Ectodermal cell (in vitro differentiated cells): ENCODE measurements at regions not wholly inside any gene's neighbourhood (a gene's known extent, or its start where the extent isn't known, plus 50 kb on each side); places are given as distances from the start of the nearest gene placed in this dataset.

Source experiments
- H3K27ac ChIP-seq: 2 replicates; pipeline ENCODE4 v1.7.0; 2013; ENCODE audit warnings: mild to moderate bottlenecking, low read depth, low read length; ENCODE audit not compliant: insufficient read depth, poor library complexity, severe bottlenecking
- H3K27me3 ChIP-seq: 2 replicates; pipeline ENCODE4 v1.7.0; 2013; ENCODE audit warnings: mild to moderate bottlenecking, low read length; ENCODE audit not compliant: insufficient read depth, control insufficient read depth, poor library complexity, severe bottlenecking
- H3K36me3 ChIP-seq: one replicate; pipeline ENCODE4 v1.7.0; 2013; ENCODE audit warnings: low read length; ENCODE audit not compliant: control insufficient read depth, insufficient read depth
- H3K4me1 ChIP-seq: one replicate; pipeline ENCODE4 v1.7.0; 2013; ENCODE audit warnings: low read length; ENCODE audit not compliant: control insufficient read depth, insufficient read depth
- H3K4me3 ChIP-seq: 2 replicates; pipeline ENCODE4 v1.7.0; 2013; ENCODE audit warnings: low read depth, low read length, control low read depth; ENCODE audit not compliant: insufficient read depth
- H3K9me3 ChIP-seq: 2 replicates; pipeline ENCODE4 v1.7.0; 2013; ENCODE audit warnings: mild to moderate bottlenecking, low read length, moderate library complexity; ENCODE audit not compliant: control insufficient read depth
- WGBS, 2 experiments: methylation state at CpG; one replicate each; pipeline ENCODE4 v1.1.7; 2013; ENCODE audit warnings: missing lambda C conversion rate in 2 of 2; 5-methylcytosine and 5-hydroxymethylcytosine counted together

DNA sequence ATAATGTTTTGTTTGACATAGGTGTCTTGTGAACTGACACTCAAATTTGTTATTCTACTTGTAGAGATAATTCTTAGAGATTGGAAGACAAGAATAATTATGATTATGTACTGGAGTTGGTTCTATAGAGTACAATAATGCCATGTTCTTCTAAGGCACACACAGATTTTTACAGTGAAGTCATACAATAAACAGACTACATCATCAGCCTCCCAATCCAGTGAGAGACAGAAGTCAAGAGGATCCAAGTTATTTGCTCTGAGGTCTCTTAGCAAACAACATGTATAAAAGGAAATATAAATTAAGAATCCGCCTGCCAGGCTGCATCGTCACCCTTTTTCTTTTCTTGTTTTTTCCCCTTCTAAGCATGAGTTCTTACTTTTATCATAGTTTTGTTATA is 613.5 kb upstream of the SETBP1 start:
- H3K9me3 ChIP-seq = no peaks in the 10 kb centered on the region
- H3K4me1 ChIP-seq = no peaks in the 10 kb centered on the region
- no peak overlapping the region for H3K27ac ChIP-seq
- no peak overlapping the region for H3K4me3 ChIP-seq
- H3K27me3 ChIP-seq = no peaks in the 10 kb centered on the region
- WGBS, 2 experiments = 100% methylated on average over 2 of the region's 2 CpGs
- no peaks in the 10 kb centered on the region for H3K36me3 ChIP-seq

DNA sequence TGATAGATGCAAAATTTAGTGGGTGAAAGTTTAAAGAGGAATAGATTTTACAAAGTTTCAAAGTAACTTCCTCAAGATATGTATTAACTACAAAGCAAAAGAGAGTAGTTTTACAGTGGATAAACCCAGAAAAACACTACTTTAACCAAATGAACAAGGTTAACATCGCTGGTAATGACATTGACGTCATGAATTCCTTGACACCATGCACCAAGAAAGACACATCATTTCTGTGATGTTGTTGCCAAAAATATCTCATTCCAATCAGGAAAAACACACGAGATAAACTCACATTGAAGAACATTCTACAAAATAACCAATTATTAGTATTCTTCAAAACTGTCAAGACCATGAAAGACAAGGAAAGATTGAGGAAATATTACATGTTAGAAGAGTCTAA is 605.6 kb upstream of the SETBP1 start:
- H3K27me3 ChIP-seq = no peaks in the 10 kb centered on the region
- H3K36me3 ChIP-seq = no peaks in the 10 kb centered on the region
- H3K9me3 ChIP-seq = no peaks in the 10 kb centered on the region
- no peaks in the 10 kb centered on the region for H3K4me1 ChIP-seq
- no peak overlapping the region for H3K4me3 ChIP-seq
- WGBS, 2 experiments = 91 to 100% methylated on average over 3 of the region's 3 CpGs
- no peak overlapping the region for H3K27ac ChIP-seq

DNA sequence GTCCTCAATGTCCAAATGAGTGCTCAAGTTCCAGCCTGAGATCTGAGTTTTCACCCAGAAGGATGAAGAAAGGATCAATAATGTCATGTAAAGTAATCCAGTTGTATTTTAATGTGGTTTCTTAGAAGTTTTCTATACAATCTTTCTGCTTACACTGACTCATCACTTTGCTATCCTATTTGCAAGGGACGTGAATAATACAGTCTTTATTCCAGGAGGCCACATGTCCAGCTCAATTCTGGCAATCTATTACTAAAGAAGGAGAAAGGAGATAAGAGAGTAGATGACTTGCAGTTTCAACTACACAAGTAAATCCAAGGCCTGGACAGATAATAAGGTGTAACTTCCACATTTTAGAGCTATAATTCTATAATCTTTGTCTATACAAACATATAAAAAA is 601.1 kb upstream of the SETBP1 start:
- H3K36me3 ChIP-seq = no peaks in the 10 kb centered on the region
- WGBS, 2 experiments = 100% methylated on average over 1 of the region's 1 CpG; no CpG with 5 or more reads in 1 of the 2 experiments
- H3K9me3 ChIP-seq = no peaks in the 10 kb centered on the region
- H3K27me3 ChIP-seq = no peaks in the 10 kb centered on the region
- H3K4me1 ChIP-seq = no peaks in the 10 kb centered on the region
- no peak overlapping the region for H3K4me3 ChIP-seq
- no peak overlapping the region for H3K27ac ChIP-seq

DNA sequence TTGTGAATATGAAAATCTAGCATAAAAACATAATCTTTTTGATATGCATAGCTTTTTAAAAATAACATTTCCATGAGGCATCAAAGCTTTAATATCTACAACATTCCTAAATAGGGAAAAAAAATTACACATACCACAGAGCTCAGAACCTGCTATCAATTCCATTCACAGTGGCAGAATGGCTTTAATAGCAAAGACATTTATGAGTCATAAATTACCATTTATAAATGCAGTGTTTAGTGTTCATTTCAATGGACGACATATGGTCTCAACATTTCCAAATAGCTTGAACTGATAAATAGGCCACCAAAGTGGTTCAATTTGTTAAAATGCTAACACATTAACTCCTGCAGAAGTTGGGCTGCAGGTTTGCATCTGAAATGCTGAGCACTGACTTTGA is 600.6 kb upstream of the SETBP1 start:
- H3K4me1 ChIP-seq = no peaks in the 10 kb centered on the region
- 92 to 100% methylated on average over 1 of the region's 1 CpG for WGBS, 2 experiments
- no peak overlapping the region for H3K4me3 ChIP-seq
- H3K27ac ChIP-seq = no peak overlapping the region
- no peaks in the 10 kb centered on the region for H3K36me3 ChIP-seq
- no peaks in the 10 kb centered on the region for H3K27me3 ChIP-seq
- no peaks in the 10 kb centered on the region for H3K9me3 ChIP-seq

DNA sequence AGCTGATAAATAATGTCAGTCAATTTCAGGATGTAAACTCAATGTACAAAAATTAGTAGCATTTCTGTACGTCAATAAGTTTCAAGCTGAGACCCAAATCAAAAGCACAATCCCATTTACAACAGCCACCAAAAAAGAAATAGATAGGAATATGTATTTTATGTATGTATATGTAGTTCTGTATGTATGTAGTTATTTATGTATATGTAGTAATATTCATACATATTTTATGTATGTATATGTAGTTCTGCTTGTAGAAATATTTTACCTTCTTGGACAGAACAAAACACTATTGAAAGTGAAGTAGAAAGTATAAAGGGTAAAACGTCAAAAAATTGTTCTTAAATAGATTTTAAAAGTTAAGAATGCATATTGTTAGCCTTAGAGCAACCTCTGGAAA is 591.0 kb upstream of the SETBP1 start:
- 60 to 100% methylated on average over 1 of the region's 2 CpGs for WGBS, 2 experiments
- H3K4me1 ChIP-seq = no peaks in the 10 kb centered on the region
- no peak overlapping the region for H3K27ac ChIP-seq
- H3K27me3 ChIP-seq = no peaks in the 10 kb centered on the region
- H3K36me3 ChIP-seq = no peaks in the 10 kb centered on the region
- no peaks in the 10 kb centered on the region for H3K9me3 ChIP-seq
- no peak overlapping the region for H3K4me3 ChIP-seq

DNA sequence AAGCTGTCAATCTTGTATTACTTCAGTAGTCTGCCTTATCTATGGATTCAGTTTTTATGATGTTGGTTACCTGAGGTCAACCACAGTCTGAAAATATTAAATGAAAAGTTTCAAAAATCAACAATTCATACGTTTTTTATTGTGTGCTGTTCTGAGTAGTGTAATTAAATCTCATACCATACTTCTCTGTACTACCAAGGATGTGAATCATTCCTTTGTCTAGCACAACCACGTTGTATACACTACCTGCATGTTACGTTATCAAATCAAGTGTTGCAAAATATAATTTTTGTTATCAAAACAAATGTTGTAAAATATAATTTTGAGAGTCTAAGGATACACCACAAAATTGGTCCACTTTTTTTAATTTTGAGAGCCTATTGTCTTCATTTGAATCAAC is 590.2 kb upstream of the SETBP1 start:
- Histone ChIP-seq H3K4me3 (no peak overlapping the region), H3K4me1 (no peaks in the 10 kb centered on the region), H3K36me3 (no peaks in the 10 kb centered on the region), H3K9me3 (no peaks in the 10 kb centered on the region), H3K27me3 (no peaks in the 10 kb centered on the region), H3K27ac (no peak overlapping the region)
- 100% methylated on average over 1 of the region's 3 CpGs; no CpG with 5 or more reads in 1 of the 2 experiments for WGBS, 2 experiments

DNA sequence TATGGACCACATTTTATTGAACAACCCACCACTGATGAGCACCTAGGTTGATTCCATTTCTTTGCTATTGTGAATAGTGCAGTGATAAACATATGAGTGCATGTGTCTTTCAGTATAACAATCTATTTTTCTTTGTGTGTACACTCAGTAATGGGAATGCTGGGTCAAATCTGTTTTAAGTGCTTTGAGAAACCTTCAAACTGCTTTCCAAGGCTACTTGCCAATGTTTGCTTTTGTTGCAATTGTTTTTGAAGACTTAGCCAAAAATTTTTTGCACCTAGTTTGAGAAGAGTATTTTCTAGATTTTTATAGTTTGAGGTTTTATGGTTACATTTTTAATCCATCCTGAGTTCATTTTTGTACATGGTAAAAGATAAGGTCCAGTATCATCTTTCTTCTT is 587.4 kb upstream of the SETBP1 start:
- no peak overlapping the region for H3K4me3 ChIP-seq
- no peaks in the 10 kb centered on the region for H3K4me1 ChIP-seq
- H3K36me3 ChIP-seq = no peaks in the 10 kb centered on the region
- no peak overlapping the region for H3K27ac ChIP-seq
- H3K27me3 ChIP-seq = no peaks in the 10 kb centered on the region
- no peaks in the 10 kb centered on the region for H3K9me3 ChIP-seq

DNA sequence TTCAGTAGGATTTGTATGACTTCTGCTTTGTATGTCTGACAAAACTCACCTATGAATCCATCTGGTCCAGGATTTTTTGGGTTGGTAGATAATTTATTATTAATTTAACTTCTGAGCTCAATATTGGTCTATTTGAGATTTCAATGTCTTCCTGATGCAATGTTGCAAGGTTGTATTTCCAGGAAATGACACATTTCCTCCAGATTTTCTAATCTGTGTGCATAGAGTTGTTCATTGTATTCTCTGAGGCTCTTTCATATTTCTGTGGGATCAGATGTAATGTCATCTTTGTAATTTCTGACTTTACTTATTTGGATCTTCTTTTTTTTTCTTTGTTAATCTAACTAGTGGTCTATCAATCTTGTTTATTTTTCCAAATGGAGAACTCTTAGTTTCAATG is 584.7 kb upstream of the SETBP1 start:
- no peak overlapping the region for H3K27ac ChIP-seq
- H3K36me3 ChIP-seq = no peaks in the 10 kb centered on the region
- H3K9me3 ChIP-seq = no peaks in the 10 kb centered on the region
- no peak overlapping the region for H3K4me3 ChIP-seq
- no peaks in the 10 kb centered on the region for H3K4me1 ChIP-seq
- no peaks in the 10 kb centered on the region for H3K27me3 ChIP-seq

DNA sequence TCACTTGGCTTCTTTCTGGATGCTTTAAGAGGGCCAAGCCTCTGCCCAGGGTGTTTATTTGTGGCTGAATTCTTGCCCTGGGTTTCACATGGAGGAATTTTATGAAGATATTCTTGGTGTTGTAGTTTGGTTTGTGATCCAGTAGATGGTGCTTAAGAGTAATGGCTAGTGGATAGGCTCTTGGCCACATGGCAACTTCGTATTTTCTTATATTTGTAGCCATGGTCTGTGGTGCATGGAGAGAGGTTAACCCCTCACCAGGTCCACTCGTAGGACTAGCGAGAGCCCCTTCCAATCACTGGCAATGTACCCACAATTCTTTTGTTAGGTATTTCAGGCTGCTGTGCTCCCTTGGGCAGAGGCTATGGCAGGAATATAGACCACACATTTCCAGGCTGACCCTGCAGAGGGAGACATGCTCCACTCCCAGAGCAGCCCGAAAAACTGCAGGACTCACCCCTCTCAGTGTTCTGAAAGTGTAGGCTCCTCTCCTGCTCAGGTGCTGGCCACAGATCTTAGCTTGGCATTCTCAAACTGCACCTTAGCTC is 582.1 kb upstream of the SETBP1 start:
- Histone ChIP-seq H3K9me3 (no peaks in the 10 kb centered on the region), H3K36me3 (no peaks in the 10 kb centered on the region), H3K4me3 (no peak overlapping the region), H3K4me1 (no peaks in the 10 kb centered on the region), H3K27ac (no peak overlapping the region), H3K27me3 (no peaks in the 10 kb centered on the region)
- 81 to 86% methylated on average over 4 of the region's 4 CpGs for WGBS, 2 experiments

DNA sequence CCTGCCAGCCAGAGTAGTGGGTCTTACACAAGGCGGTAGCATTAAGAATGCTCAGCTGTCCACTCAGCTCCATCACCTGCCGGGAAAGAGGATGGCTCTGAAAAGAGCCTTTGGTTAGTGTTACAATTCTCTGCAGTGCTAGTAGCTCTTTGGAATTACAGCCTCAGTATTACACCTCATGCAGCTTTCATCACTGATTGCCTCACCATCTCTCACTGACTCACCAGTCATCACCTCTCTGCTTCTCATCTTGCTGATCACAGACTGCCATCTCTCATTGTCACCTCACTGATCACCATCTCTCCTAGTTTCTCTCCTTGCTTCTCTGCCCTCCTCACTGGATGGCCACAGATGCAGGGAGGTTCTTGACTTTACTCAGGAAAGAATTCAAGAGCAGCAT is 573.5 kb upstream of the SETBP1 start:
- H3K36me3 ChIP-seq = no peaks in the 10 kb centered on the region
- H3K4me3 ChIP-seq = no peak overlapping the region
- no peaks in the 10 kb centered on the region for H3K9me3 ChIP-seq
- H3K27me3 ChIP-seq = no peaks in the 10 kb centered on the region
- H3K27ac ChIP-seq = no peak overlapping the region
- H3K4me1 ChIP-seq = no peaks in the 10 kb centered on the region
- WGBS, 2 experiments = 91 to 100% methylated on average over 2 of the region's 2 CpGs

DNA sequence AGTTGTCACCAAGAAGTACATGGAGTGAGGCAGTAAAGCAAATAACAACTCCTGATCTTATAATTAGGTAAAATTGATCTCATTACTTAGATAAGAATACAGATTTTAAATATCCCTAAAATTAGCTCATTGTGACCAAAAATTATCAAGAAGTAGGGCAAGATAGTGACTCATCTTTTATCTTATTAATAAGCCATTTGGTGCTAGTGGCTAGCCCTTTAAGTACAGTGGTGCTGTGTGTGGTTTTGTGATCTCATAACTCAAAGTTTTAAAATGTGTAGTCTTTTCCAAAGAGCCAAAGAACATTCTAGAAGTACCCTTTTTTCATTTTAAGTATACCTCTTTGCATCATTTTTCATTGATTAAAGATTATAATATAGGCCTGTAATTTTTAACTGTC is 569.4 kb upstream of the SETBP1 start:
- H3K27ac ChIP-seq = no peak overlapping the region
- no peaks in the 10 kb centered on the region for H3K9me3 ChIP-seq
- no peaks in the 10 kb centered on the region for H3K27me3 ChIP-seq
- H3K36me3 ChIP-seq = no peaks in the 10 kb centered on the region
- no peaks in the 10 kb centered on the region for H3K4me1 ChIP-seq
- H3K4me3 ChIP-seq = no peak overlapping the region
